ENCODE measurements at regions not wholly inside any gene's neighbourhood (a gene's known extent, or its start where the extent isn't known, plus 50 kb on each side); places are given as distances from the start of the nearest gene placed in this dataset.

DNA sequence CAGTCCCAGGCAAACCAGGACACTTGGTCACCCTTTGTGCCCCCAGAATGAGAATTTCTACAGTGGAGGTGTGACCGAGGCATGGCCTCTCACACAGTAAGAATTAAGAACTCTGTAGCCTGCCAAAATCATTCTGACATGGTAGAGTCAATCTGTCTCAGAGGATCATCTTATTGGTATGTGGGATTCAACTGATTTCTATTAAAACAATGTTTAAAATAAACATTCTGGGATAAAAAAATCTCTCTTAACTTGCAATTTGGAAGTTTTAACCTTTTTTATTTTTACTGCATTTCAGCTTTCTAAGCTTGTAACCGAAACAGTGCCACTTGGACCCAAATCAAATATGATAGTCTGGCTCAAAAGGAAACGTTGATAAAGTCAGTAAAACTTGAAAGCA, 165.4 kb upstream of the LDB2 start:
- Mint-ChIP-seq H3K9me3 (ENCODE audit: insufficient read depth) (no peaks in the 10 kb centered on the region), H3K4me3 (no peak overlapping the region)
- DNase-seq = no peak

DNA sequence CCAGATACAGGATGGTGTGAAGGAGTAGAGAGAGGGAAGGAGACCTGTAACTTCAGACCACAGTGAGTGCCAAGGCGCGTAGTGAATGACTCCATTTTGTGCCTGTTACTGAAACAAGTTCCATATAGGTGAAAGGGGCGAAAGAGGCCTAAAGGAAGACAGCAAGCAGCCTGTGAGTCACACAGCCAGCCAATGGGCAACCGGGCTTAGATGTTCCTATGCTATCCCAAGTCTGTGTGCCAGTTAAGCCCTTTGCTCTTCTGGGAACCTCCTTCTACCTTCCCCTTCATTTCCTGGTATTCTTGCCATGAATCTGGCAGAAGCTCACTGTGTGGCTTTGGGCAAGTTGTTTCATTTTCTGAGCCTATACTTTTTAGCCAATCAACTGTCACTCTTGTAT, 161.8 kb upstream of the LDB2 start:
- no peak overlapping the region for H3K27ac Mint-ChIP-seq
- H3K4me3 Mint-ChIP-seq = no peak overlapping the region
- H3K36me3 Mint-ChIP-seq (ENCODE audit: low read depth) = no peaks in the 10 kb centered on the region
- DNase-seq (no peak), ATAC-seq (no peak)
- H3K9me3 Mint-ChIP-seq (ENCODE audit: insufficient read depth) = no peaks in the 10 kb centered on the region
- POLR2A ChIA-PET = no interaction called here
- CTCF ChIA-PET = no interaction called here
- H3K4me1 Mint-ChIP-seq (ENCODE audit: low read depth) = no peaks in the 10 kb centered on the region
- H3K27me3 Mint-ChIP-seq (ENCODE audit: low read depth) = no peaks in the 10 kb centered on the region

More for the DNA sequence above, 165.4 kb upstream of the LDB2 start:
- Mint-ChIP-seq H3K36me3 (ENCODE audit: low read depth) (no peaks in the 10 kb centered on the region), H3K4me1 (ENCODE audit: low read depth) (no peaks in the 10 kb centered on the region), H3K27me3 (ENCODE audit: low read depth) (peaks cover 2% of the 10 kb centered on the region), H3K27ac (no peak overlapping the region)
- ATAC-seq = no peak
- ChIA-PET POLR2A (no interaction called here), CTCF (no interaction called here)

DNA sequence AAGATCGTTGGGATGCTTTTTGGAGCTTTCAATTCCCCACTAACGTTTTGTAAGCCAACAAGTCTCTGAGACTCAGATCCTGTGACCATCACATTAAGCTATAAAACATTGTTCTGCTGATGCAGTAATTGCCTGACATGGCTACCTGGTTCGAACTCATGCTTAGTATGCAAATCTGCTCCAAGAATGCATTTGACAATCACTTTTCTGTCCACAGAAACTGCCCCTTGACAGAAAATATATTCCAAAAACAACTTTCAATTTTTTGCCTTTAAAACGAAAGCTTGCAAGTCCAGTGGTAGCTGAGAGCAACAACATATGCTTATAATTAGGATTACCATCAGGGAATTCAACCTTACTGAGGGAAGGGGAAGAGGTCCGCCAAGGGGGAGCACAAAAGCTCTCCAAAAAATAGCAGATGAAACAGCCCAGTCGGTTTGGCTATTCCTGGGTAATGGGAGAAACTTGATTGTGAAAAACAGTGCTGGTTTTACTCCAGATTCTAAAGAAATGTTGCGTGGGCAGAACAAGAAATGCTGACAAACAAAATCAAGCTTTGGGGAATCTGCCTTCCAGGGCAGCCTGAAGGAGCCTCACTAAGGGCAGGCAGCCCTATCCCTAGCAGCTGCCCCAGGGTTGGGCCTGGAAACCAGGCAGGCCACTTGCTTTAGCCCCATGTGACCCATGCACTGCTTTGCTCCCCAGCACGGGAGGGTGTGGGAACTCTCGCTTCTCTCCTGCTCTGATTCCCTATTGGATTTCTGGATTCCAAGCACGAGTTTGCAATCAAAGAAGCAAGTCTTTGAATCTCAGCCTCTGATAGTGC, 160.7 kb upstream of the LDB2 start:
- H3K27ac Mint-ChIP-seq = no peak overlapping the region
- DNase-seq (no peak), ATAC-seq (no peak)
- no peak overlapping the region for H3K4me3 Mint-ChIP-seq
- CTCF ChIA-PET = no interaction called here
- H3K27me3 Mint-ChIP-seq (ENCODE audit: low read depth) = no peaks in the 10 kb centered on the region
- H3K36me3 Mint-ChIP-seq (ENCODE audit: low read depth) = no peaks in the 10 kb centered on the region
- H3K9me3 Mint-ChIP-seq (ENCODE audit: insufficient read depth) = no peaks in the 10 kb centered on the region
- no peaks in the 10 kb centered on the region for H3K4me1 Mint-ChIP-seq (ENCODE audit: low read depth)
- POLR2A ChIA-PET = no interaction called here

DNA sequence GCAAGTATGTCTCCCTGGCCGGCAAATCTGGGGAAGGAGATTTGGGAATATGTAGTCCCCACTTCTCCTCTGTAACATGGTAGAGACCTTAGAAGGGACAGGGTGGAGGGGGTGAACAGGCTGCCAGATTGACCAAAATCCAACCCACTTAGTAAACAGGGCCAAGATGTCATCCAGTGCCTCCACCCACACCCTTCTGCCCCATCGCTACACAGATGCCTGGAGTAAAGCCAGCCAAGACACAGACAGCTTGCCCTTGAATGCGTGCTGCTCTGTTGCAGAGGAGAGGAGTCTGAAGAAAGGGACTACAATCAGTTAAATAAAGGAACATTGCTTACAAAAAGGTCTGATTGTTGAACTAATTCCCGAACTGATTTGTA, 160.1 kb upstream of the LDB2 start:
- Mint-ChIP-seq H3K27me3 (ENCODE audit: low read depth) (no peaks in the 10 kb centered on the region), H3K36me3 (ENCODE audit: low read depth) (no peaks in the 10 kb centered on the region), H3K9me3 (ENCODE audit: insufficient read depth) (no peaks in the 10 kb centered on the region), H3K4me1 (ENCODE audit: low read depth) (no peaks in the 10 kb centered on the region), H3K4me3 (no peak overlapping the region), H3K27ac (no peak overlapping the region)
- DNase-seq (no peak), ATAC-seq (no peak)
- ChIA-PET CTCF (no interaction called here), POLR2A (no interaction called here)

DNA sequence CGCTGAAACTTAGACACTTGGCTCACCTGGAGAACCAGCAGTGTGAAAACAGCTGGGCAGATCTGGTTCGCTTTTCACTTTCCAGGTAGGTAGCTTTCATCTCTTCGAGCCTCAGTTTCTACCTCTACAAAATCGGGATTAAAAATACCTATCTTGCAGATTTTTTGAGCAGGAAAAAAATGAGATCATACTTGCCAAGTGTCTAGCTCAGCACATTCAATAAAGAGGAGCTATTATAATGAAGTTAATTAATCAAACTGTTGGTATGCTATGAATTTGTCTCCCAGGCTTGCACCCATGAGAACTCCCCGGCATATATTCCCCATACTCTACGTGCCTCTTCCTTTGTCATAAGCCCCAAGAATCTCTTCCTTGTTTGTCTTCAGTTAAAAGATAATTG, 158.6 kb upstream of the LDB2 start:
- POLR2A ChIA-PET = interaction anchor here (0.6 kb wide), 1 partner anchor 354 kb away, joined by 3 read pairs; no protein-coding TSS in a partner anchor
- CTCF ChIA-PET = interaction anchor here (0.6 to 1.0 kb wide), 2 partner anchors 132 to 140 kb away, joined by 3 read pairs; no protein-coding TSS in a partner anchor
- no peaks in the 10 kb centered on the region for H3K9me3 Mint-ChIP-seq (ENCODE audit: insufficient read depth)
- ATAC-seq (no peak), DNase-seq (no peak)
- H3K36me3 Mint-ChIP-seq (ENCODE audit: low read depth) = no peaks in the 10 kb centered on the region
- no peak overlapping the region for H3K4me3 Mint-ChIP-seq
- no peaks in the 10 kb centered on the region for H3K4me1 Mint-ChIP-seq (ENCODE audit: low read depth)
- H3K27ac Mint-ChIP-seq = no peak overlapping the region
- H3K27me3 Mint-ChIP-seq (ENCODE audit: low read depth) = no peaks in the 10 kb centered on the region

DNA sequence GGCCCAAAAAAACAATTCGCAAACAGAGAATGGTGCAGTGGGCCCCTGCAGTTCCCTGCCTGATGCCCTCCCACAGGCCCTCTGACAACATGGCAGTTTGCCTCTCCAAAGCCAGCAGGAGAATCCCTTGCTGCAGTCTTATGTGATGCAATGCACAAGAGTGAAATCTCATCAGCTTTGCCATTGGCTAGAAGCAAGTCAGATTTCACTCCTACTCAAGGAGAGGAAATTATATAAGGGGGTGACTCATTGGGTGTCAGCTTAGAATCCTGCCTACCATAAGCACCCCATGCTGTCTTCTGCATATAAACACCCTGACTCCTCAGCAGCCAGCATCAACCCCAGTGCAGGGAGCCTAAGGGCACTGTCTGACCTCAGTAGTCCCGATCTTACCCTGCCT, 157.3 kb upstream of the LDB2 start:
- ChIA-PET POLR2A (no interaction called here), CTCF (no interaction called here)
- DNase-seq (no peak), ATAC-seq (no peak)
- Mint-ChIP-seq H3K4me1 (ENCODE audit: low read depth) (no peaks in the 10 kb centered on the region), H3K36me3 (ENCODE audit: low read depth) (no peaks in the 10 kb centered on the region), H3K27me3 (ENCODE audit: low read depth) (no peaks in the 10 kb centered on the region), H3K9me3 (ENCODE audit: insufficient read depth) (no peaks in the 10 kb centered on the region), H3K27ac (no peak overlapping the region), H3K4me3 (no peak overlapping the region)

DNA sequence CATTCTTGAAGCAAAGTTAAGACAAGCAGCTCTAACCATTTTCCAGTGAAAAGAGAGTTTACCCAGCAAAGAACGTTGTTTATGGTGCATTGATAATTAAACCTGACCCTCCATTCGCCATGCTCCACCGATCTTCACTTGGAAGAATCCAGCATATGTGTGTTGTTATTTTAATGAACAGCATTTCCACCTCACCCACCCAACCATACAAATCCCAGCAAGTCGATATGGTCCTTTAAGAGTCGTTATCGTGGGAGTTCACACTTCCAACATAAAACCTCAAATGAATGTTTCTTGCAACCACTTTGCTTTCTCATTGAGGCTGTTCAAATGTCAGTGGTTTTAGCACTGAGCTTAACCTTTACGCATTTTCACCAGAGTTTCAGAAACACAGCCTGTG, 147.4 kb upstream of the LDB2 start:
- Mint-ChIP-seq H3K27ac (no peak overlapping the region), H3K4me1 (ENCODE audit: low read depth) (no peaks in the 10 kb centered on the region), H3K36me3 (ENCODE audit: low read depth) (no peaks in the 10 kb centered on the region), H3K9me3 (ENCODE audit: insufficient read depth) (no peaks in the 10 kb centered on the region), H3K4me3 (no peak overlapping the region), H3K27me3 (ENCODE audit: low read depth) (no peaks in the 10 kb centered on the region)
- POLR2A ChIA-PET = no interaction called here
- CTCF ChIA-PET = no interaction called here
- DNase-seq (no peak), ATAC-seq (no peak)

DNA sequence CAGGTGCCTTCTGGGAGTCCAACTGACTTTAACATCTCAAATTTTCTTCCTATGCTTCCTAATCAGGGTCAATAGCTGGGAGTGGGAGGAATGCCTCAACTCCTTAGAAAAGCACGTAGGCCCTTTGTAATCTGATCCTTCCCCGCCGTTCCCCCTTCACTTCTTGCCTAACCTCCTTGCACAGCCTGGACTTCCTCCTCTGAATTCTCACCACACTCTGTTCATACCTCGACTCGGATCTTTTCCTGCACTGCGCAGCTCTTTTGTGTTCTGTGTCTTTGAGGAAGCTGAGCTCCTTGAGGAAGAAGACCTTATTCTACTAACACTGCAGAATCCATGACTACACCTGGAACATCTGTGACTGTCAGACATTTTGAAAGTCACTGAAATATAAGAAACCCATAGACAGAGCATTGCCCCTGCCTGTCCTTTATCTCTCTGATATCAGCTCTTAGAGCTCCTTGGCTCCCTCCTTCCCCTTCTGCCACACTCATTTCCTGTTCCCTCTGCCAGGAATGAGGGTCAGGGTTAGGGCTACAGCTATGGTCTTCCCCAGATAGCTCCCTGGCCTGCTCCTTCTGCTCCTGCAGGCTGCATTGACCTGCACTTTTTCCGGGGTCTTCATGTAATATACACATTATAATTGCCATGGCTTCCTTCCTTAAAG, 140.2 kb upstream of the LDB2 start:
- H3K27ac Mint-ChIP-seq = no peak overlapping the region
- DNase-seq (no peak), ATAC-seq (no peak)
- CTCF ChIA-PET = no interaction called here
- H3K9me3 Mint-ChIP-seq (ENCODE audit: insufficient read depth) = no peaks in the 10 kb centered on the region
- H3K36me3 Mint-ChIP-seq (ENCODE audit: low read depth) = no peaks in the 10 kb centered on the region
- POLR2A ChIA-PET = no interaction called here
- H3K4me1 Mint-ChIP-seq (ENCODE audit: low read depth) = no peaks in the 10 kb centered on the region
- no peak overlapping the region for H3K4me3 Mint-ChIP-seq
- H3K27me3 Mint-ChIP-seq (ENCODE audit: low read depth) = no peaks in the 10 kb centered on the region

DNA sequence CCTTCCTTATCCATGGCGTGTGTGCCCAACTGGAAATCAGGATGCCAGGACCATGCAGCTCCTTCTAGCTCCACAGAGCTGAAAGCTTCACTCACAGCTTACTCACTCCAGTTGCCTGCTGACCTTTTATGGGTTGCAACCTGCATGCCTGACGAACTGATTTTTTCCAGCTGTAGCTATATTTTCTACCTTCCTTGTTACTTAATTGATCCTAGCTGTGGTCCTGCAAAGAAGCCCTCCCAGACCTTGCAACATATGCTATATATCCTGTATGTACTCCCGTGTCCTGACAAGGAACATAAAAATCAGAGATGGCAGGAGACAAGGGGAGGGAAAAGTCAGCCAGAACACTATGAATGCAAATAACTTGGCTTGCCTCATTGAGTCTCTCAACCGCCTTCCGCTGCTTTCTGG, 135.3 kb upstream of the LDB2 start:
- POLR2A ChIA-PET = no interaction called here
- H3K4me1 Mint-ChIP-seq (ENCODE audit: low read depth) = no peaks in the 10 kb centered on the region
- no peaks in the 10 kb centered on the region for H3K36me3 Mint-ChIP-seq (ENCODE audit: low read depth)
- no peak for DNase-seq
- H3K27ac Mint-ChIP-seq = no peak overlapping the region
- H3K4me3 Mint-ChIP-seq = no peak overlapping the region
- CTCF ChIA-PET = no interaction called here
- no peaks in the 10 kb centered on the region for H3K9me3 Mint-ChIP-seq (ENCODE audit: insufficient read depth)
- ATAC-seq = no peak
- H3K27me3 Mint-ChIP-seq (ENCODE audit: low read depth) = no peaks in the 10 kb centered on the region

DNA sequence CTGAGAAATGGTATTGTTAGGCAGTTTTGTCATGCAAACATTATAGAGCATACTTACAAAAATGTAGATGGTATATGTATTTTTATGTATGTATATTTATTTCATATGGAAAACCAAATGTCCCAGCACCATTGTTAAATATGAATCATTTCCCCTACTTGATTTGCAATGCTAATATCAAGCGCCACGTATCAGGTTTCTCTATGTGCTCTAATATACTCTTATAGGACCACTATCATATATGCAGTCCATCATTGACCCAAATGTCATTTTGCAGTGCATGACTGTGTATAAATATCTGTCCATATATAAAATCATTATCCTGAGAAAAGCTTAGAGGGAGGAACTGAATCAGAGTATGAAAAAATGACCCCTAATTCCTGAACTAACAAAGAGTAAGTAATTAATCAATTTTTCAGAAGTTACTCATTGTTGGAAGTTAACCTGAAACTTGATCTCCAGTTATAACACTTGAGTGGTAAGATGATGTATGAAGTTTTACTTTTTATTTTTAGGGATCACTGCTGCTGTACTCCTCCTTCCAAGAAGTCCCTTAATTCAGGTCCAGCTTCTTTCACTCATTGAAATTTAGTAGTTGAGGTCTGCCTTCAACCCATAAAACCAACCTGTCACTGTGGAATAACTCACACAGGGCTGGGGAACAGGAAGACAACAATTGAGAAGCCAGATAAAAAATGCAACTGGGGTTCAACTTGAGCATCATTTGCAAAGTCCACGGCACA, 134.8 kb upstream of the LDB2 start:
- Mint-ChIP-seq H3K27me3 (ENCODE audit: low read depth) (no peaks in the 10 kb centered on the region), H3K9me3 (ENCODE audit: insufficient read depth) (no peaks in the 10 kb centered on the region), H3K36me3 (ENCODE audit: low read depth) (no peaks in the 10 kb centered on the region), H3K4me3 (no peak overlapping the region), H3K4me1 (ENCODE audit: low read depth) (no peaks in the 10 kb centered on the region), H3K27ac (no peak overlapping the region)
- no peak for DNase-seq
- POLR2A ChIA-PET = no interaction called here
- CTCF ChIA-PET = no interaction called here
- ATAC-seq = no peak

DNA sequence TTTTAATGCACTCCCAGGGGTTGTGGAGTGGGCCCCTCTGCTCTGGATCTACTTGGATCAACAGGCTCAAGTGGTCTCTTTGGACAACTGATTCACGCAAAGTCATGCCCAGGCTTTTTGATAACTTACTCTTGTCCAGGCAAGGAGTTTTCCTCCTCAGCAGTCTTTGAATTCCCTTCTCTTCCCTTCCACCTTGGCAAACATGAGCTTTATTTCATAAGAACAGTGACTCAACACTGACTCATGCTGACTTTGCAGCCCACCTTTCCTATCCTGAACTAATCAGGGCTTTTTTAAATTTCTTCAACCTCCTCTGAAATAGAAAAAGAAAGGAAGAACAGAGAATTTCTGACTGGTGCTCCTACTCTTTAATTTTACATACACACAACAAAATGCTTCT, 132.1 kb upstream of the LDB2 start:
- H3K4me1 Mint-ChIP-seq (ENCODE audit: low read depth) = no peaks in the 10 kb centered on the region
- ChIA-PET CTCF (no interaction called here), POLR2A (no interaction called here)
- H3K27me3 Mint-ChIP-seq (ENCODE audit: low read depth) = no peaks in the 10 kb centered on the region
- H3K9me3 Mint-ChIP-seq (ENCODE audit: insufficient read depth) = no peaks in the 10 kb centered on the region
- no peak for ATAC-seq
- DNase-seq = no peak
- H3K4me3 Mint-ChIP-seq = no peak overlapping the region
- H3K36me3 Mint-ChIP-seq (ENCODE audit: low read depth) = no peaks in the 10 kb centered on the region
- no peak overlapping the region for H3K27ac Mint-ChIP-seq

DNA sequence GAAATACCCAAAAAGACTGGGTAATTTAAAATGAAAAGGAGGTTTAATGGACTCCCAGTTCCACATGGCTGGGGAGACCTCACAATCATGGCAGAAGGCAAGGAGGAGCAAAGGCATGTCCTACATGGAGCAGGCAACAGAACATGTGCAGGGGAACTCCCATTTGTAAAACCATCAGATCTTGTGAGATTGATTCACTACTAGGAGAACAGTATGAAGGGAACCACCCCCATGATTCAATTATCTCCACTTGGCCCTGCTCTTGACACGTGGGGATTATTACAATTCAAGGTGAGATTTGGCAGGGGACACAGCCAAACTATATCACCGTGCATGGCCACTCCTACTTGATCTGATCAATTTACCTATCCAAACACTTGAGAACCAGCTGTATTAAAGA, 131.5 kb upstream of the LDB2 start:
- CTCF ChIA-PET = no interaction called here
- ATAC-seq = no peak
- no peaks in the 10 kb centered on the region for H3K36me3 Mint-ChIP-seq (ENCODE audit: low read depth)

More for the DNA sequence above, 131.5 kb upstream of the LDB2 start:
- POLR2A ChIA-PET = no interaction called here
- H3K9me3 Mint-ChIP-seq (ENCODE audit: insufficient read depth) = no peaks in the 10 kb centered on the region
- no peaks in the 10 kb centered on the region for H3K27me3 Mint-ChIP-seq (ENCODE audit: low read depth)
- H3K4me3 Mint-ChIP-seq = no peak overlapping the region
- DNase-seq = no peak
- H3K27ac Mint-ChIP-seq = no peak overlapping the region
- H3K4me1 Mint-ChIP-seq (ENCODE audit: low read depth) = no peaks in the 10 kb centered on the region

All from activated CD8-positive, alpha-beta T cell treated with anti-CD3 and anti-CD28 coated beads, Interleukin-2, amount 10 ng/mL, durations not matched to agents 7 days and 5 days (primary cell).